ENCODE measurements at regions not wholly inside any gene's neighbourhood (a gene's known extent, or its start where the extent isn't known, plus 50 kb on each side); places are given as distances from the start of the nearest gene placed in this dataset.

DNA sequence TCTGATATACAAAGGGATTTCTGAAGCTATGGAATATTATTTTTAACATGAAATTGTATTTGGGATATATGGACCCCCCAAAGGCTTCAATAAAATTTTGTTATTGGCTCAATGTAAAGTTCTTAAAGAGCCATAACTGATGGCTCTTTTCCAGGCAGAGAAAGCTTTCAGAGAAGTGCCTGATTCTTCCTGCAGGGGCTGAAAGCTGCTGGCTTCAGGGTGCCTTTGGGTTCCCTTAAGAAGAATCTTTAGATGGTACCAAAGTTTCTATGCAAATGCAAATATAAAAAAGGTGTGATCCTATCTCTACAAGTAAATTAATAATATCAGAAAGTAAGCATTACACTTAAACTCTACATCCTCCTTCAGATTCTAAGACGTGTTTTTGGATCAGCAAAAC is 72.6 kb downstream of the NR2F2 start:
- TF ChIP-seq, protein P1, sequence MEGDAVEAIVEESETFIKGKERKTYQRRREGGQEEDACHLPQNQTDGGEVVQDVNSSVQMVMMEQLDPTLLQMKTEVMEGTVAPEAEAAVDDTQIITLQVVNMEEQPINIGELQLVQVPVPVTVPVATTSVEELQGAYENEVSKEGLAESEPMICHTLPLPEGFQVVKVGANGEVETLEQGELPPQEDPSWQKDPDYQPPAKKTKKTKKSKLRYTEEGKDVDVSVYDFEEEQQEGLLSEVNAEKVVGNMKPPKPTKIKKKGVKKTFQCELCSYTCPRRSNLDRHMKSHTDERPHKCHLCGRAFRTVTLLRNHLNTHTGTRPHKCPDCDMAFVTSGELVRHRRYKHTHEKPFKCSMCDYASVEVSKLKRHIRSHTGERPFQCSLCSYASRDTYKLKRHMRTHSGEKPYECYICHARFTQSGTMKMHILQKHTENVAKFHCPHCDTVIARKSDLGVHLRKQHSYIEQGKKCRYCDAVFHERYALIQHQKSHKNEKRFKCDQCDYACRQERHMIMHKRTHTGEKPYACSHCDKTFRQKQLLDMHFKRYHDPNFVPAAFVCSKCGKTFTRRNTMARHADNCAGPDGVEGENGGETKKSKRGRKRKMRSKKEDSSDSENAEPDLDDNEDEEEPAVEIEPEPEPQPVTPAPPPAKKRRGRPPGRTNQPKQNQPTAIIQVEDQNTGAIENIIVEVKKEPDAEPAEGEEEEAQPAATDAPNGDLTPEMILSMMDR (IDR thresholded peaks at IDR 0.05; ENCODE audit: low read depth, low read length, poor library complexity, severe bottlenecking): no peak
- TF ChIP-seq EZH2phosphoT487 (IDR thresholded peaks at IDR 0.05; ENCODE audit: borderline replicate concordance, low read length): no peak
